ENCODE measurements at regions not wholly inside any gene's neighbourhood (a gene's known extent, or its start where the extent isn't known, plus 50 kb on each side); places are given as distances from the start of the nearest gene placed in this dataset.

DNA sequence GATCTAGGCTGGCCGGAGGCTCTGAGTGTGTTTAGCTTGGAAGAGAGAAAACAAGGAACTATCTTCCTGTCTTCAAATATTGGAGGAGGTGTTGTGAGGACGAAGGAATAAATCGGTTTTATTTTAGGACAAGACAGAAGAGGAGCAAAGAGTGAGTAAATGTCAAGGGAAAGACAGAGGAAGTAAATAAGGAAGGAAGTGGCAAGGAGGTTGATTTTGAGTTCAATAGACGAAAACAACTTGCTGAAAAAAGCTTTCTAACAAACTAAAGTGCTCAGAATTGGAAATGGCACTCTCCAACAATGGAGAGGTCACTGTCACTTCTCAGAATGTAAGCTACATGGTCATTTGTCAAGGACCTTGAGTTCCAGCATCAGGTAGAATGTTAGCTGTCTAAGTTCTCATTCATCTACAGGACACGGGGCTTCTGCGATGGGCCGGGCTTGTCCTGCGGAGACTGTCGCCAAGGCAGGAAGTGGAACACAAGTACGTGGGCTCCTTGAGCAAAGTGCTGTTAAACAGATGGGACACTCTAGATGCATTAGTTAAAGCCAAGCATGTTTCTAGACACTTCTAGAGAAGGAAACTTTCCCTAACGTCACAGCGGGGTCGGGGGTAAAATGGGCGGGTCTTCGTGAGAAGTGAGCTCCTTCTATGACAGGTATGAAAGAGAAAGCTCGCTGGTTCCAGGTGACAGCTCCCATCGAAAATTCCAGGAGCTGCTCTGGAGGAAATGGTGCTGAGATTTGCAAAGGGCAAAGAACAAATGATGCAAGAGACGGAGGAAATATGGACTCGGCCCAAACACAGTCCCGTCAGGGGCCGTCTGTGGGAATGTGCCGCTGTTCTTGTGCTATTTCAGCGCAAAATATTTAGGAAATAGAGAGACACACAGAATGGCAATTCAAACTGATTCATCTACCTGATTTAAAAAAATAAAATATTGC is 103.9 kb upstream of the UBL3 start:
- peak; percentile 19 for DNase-seq (ENCODE audit: low read depth)

DNA sequence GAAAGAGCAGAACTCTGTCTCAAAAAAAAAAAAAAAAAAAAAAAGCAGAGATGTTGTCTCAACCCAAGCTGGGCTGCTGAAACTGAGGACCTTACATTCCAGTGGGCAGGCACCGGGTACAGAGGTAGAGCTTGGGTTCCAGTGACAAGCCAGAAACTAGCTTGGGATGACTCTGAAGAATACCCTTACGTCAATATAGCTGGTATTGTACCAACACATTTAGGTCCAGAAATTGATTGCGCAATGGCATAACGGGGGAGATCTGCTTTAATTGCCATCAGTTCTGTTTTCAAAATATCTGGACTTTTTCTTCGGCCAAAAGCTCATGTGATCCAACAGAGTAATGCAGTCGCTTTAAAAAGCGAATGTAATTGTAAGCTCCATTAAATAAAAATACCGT is 103.1 kb upstream of the UBL3 start:
- DNase-seq (ENCODE audit: low read depth), result no peak

DNA sequence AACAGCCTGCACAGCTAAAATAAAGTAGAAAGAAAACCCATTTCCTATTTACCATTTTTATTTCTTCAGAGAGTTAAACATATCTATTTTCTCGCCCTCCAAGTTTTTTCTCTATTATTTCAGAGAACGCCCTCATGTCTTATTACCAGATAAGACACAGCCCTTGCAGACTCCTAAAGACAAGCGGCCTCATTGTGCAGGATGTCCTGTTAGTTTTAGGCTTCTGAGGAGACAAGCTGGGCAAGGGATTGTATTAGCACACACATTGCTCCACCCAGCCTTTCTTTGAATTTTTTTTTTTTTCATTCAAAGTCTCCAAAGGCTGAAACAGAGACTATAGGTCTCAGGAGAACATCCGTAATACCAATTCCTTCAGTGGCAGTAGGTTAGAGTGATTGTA is 101.8 kb upstream of the UBL3 start:
- DNase-seq (ENCODE audit: low read depth), result no peak

DNA sequence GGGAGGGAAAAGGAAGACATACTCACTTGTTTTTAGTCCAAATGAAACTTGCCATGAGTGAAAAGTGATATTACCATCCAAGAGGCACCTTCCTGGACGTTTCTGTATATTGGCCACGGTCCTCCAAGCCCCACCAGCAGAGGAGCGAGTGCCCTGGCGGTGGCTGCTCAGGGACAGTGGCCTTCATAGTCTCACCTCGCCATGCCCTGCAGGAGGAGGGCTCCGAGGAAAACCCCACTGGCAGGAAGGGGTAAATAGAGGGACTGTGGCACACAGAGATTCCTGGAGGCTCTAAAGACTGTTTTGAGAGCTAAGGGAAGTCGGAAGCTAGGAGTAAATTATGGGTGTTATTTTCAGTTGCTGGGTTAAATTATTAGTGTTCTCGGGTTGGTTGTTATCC is 98.4 kb upstream of the UBL3 start:
- DNase-seq (ENCODE audit: low read depth), result no peak

DNA sequence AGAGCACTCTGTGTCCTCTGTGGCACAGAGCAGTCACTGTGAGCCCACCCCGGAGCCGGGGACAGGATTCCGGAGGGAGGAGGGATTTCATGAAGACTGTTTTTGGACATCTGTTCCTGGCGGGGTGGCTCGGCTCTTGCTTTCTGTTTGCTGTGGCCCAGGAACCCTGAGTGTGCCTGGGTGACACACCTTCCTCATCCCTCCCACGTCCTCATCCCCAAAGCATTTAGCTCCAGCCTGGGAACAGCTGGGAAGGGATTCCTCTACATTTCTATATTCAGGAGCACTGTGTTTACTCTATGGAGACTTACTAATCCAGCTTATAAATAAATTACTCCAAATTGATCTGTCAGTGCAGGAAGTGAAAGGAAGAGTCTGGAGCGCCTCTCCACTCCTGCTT is 97.8 kb upstream of the UBL3 start:
- no peak for DNase-seq (ENCODE audit: low read depth)

DNA sequence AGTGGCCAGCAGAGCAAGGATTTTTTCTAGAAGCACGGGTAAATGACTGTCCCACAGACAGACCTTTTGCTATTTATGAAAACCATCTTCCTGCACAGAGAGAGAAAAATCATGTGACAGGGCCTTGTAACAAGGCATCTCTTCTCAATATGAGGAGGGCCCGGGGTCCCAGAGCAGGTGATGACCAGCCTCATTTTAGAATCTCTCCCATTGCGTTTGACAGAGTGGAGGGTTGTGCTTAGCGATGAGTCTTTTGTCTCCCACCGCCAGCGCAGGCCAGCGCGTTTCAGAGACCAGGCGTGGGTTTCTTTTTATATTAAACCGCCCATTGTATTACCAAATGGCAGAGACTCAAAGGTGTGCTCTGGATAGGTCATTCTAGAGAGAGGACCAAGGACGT is 97.4 kb upstream of the UBL3 start:
- DNase-seq (ENCODE audit: low read depth), result no peak

DNA sequence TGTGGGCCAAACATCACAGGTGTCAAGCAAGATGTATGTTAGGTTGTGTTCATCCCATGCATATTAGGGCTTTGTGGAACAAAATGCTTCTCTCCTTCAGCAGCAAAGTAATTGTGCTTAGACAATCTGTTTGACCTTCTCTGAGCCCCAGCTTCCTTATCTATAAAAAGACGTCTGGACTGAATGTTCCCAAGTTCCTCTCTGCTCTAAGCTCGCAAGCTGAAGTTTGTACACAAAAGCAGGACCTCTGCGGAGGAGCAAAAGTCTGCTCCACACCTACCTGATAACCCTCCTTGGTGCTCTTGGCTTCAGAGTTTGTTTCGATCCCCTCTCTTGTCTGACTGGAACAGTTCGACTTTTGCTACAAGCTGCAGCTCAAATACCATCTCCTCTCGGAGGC is 95.7 kb upstream of the UBL3 start:
- DNase-seq (ENCODE audit: low read depth), result no peak

DNA sequence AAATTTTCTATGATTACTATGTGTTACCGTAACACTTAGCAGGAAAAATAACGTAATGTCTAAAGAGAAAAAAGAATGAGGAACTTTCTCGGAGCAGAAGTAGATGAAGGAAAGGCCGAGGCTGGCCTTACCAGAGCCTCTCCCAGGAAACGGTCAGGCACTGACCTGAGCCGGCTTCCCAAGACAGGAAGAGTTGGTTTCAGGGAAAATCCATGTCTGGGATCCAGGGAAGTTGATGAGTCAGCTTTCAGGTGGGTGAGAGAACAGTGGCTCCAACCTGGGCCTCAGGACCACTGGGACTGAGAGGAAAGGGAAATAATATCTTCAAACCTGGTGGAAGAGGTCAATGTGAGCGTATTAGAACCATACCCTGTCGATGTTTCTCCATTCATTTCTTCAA is 93.3 kb upstream of the UBL3 start:
- DNase-seq (ENCODE audit: low read depth), result no peak

DNA sequence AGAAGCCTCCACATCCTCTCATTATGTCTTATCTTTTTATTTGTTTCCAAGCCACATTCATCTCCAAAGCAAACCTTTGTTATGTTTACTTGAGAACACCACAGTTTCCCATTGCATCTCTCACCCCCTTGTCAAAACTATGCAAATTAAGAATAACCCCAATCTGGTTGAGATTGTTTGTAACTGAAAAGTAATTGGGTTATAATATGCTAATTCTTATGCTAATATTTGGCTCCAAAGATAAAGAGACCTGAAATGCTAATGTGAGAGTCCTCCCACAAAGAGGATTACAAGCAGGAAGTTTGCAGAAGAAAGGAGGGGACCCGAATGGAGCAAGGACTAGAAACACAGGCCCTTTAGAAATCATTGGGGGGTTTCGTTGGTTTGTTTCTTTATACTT is 92.9 kb upstream of the UBL3 start:
- no peak for DNase-seq (ENCODE audit: low read depth)

DNA sequence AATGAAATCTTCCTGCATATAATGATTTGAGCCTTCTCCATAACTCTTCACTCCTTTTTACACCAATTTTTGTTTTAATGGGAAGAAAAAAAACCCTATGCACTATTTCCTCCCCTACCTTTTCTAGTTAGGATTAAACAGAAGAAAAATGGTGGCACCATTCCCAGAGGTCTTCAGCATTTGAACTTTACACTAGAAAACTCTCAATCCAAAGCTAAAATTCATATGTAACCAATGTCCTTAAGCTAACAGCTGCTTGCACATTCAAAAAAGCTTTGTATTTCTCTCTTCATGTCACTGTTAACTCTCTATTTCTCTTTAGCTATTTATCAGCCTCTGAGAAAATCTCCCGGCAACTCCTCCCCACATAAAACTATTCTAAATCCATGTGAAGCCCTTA is 90.3 kb upstream of the UBL3 start:
- DNase-seq (ENCODE audit: low read depth), result no peak

DNA sequence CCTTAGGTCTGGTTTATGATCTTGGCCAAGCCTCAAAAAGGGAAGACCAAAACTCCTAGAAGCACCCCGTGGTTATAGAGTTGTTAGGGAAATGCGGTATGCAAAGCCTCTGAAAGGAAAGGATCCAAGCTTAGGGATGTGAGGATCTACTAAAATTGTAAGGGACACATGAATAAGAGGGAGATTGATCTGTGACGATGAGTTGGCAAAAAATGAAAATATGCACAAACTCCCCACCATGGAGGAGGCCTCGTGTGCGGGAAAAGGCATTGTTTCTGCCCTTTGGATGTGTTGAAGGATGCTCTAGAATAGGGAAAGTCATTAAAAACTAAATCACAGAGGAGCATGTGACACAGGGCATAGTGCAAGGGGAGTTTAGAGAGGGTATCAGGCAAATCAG is 88.7 kb upstream of the UBL3 start:
- DNase-seq (ENCODE audit: low read depth), result no peak

DNA sequence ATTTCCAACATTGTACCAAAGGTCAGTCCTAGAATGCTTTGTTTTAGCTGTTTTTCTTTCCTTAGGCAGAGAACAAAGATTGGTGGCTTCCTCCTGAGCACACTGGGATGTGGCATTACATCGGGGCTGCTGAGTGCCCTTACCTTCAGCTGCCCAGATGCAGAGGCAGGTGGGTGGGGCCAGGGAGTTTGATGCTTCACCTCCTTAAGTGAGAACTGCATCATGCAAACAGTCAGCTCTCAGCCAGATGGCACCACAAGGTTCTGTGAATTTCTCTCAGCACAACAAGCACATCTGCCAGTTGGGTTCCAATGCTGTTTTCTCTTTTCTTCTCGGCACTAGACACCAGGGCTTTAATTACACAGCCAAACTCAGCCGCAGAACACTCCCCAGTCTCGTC is 87.4 kb upstream of the UBL3 start:
- no peak for DNase-seq (ENCODE audit: low read depth)

DNA sequence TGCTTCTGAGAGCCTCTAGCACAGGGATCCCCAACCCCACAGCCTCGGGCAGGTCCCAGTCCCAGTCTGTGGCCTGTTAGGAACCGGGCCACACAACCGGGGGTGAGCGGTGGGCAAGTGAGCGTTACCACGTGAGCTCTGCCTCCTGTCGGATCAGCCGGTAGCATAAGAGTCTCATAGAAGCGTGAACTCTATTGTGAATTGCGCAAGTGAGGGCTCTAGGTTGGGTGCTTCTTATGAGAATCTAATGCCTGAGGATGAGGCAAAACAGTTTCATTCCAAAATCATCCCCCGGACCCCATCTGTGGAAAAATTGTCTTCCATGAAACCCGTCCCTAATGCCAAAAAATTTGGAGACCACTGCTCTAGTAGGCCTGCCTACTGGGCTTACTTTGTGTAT is 87.0 kb upstream of the UBL3 start:
- DNase-seq (ENCODE audit: low read depth), result no peak

DNA sequence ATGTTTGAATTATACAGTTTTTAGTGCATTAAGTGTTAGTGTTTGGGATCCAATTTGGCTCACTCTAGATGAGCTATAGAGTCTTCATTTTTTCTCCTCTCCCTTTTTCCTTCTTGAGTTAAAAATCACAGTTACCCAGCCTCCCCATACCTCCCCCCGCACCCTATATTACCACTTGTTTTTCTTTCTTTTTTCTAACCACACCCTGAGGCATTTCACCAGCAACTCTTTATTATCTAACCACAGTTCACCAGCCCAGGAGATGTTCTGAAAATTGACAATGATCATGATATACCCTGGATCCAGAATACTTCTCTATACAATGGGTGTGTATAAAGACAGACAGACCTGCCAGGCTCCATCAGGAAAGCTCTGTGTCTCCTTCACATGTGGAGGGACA is 86.5 kb upstream of the UBL3 start:
- no peak for DNase-seq (ENCODE audit: low read depth)

DNA sequence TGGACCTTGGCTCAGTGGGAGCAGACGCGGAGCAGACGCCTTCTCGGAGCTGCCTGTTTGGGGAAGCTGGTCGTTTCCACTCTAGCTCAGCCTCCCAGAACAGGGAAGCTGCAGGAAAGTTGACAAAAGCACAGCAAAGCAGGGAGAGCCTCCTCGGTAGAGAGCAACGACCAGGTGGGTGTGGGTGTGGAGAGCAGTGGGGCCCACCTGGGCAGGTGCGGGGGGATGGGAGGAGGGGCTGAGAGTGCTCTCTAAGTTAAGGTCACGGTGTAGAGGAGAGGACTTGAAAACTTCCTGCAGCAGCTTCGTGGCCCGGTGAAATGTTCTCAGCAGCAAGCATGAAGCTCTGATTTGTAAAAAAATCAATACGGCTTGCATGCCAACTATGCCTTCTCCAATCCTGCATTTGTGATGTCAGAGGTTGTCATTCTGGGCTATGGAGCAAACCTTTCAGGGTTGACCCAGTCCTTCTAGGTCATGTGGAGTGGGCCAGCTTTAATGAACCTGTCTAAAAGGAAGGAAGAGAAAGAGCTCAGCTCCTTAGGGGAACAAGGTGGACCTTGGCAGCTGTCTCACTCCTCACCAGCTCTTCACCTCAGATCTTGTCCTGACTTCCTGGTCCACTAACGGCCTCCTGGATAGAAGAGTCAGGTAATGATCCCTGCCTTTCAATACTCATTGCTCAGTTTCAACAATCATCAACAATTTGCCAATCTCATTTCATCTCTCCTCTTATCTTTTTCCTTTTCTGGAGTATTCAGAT is 85.8 kb upstream of the UBL3 start:
- DNase-seq (ENCODE audit: low read depth), result no peak

DNA sequence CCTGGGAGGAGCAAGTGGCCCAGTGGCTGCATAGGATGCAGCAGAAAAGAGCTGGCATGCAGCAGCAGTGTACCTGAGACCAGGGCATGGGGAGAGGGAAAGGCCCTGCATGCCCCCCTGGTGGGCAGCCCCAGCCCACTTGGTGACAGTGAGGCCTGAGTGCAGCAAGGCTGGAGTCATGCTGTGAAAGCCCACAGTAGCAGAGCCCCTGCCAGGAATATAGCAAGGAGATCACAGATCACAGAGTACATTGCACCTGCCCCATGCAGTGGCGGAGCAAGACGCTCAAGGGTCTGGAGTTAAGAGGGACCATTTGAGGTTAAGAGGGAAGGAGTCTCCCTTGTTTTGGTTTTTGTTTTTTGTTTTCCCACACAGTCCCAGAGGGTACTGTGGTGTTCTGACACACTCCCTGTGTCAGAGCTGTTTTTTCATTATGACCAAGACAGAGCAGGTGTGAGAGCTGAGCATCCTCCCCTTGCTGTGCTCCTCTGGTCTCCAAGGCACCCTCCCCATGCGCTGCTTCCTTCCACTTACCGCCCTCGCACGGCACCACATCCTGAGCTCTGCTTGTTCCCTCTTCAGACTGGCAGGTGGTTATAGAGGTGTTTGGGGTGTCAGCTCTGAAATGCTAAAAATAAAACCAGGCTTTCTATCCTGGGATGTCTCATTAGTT is 85.0 kb upstream of the UBL3 start:
- peak; percentile 45 for DNase-seq (ENCODE audit: low read depth)

DNA sequence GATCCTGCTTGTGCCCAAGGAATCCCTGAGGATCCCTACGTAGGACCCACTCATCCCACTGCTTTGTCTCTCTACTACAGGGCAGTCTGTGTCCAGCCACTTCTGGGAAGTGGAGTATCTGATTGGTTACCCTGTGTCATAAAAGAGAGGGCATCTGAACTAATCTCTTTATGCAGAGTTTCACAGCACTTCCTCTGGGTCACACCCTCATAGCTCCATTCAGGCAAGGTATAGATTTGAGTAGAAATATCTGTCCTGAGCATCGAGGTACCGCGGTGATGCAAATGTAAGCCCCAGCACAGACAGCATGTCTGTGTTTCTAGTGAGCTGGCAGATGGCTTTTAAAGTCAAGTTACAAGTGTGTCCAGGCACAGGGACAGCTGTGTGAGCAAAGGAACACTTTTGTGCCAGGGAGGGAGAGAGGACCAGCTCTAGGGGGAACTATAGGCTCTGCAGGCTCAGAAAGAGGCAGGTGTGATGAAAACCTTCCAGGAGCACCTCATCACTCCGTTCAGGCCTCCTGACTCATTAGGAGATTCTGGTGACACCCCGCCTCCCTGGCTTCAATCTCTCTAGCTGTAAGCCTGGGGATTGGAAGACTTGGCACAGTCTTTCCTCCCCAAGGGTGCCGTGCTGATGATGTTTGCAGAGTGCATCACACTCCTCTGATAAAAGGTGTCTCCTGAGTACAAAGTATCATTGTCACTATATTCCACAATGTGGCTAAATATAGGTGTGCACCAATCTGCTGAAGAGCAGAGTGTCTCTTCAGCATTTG is 84.3 kb upstream of the UBL3 start:
- DNase-seq (ENCODE audit: low read depth), result no peak

DNA sequence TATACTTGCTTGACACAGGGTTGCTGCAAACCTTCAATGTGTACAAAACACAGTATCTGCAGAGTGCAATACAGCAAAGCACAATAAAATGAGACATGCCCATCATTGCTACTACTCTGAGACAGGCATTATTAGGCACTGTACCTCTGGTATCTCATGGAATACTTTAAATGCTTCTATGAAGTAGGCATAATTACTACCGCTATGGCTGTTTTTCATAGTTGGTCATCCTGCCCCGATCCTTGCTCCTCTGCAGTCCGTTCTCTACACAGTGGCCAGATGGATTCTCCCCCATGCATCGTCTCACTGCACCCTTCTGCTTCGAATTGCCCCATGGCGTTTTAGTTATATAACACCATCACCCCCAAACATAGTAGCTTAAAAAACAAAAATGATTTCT is 83.0 kb upstream of the UBL3 start:
- DNase-seq (ENCODE audit: low read depth), result no peak

DNA sequence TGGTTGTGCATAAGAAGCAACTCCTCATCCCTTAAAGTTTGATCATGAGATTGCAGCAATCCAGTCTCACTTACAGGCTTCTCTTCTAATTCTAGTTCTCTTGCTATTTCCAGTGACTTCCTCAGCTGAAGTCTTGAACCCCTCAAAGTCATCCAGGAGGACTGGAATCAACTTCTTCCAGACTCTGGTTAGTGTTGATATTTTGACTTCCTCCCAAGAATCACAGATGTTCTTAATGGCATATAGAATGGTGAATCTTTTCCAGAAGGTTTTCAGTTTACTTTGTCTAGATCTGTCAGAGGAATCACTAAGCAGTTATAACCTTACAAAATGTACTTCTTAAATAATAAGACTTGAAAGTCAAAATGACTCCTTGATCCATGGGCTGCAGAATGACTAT is 81.3 kb upstream of the UBL3 start:
- no peak for DNase-seq (ENCODE audit: low read depth)

DNA sequence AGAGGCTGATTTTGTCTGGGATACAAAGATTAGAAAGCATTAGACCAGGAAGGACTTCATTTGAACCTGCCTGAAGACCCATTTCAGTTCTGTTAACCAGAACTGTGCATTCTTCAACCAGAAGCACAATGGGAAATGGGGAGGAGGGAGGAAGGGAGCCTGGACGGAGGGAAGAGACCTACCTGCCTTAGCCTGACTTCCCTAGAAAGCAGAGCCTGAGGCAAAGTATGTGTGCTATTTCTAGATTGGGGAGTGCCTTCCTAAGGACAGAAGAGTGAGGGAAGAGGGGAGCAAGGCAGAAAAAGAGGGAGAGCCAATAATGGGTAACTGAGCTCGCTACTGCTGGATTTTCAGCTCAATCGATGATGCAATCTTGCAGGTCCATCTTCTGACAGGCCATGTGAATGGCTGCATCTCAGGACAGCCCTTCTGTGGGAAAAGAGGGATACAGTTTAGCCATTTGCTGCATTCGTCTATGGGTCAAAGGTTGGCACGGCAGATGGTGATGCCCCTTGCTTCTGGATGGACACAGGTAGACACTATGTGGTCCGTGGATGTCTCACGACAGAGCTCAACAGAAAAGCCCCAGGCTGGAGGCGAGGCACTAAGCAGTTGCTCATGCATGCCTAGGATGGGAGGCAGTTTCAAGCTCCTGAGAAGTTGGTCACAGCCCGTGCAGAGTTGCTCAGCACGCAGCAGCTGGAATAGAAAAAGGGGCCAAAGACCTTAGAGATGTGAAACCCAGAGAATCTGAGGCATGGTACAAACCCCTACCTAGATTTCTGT is 78.8 kb upstream of the UBL3 start:
- DNase-seq (ENCODE audit: low read depth), result no peak

DNA sequence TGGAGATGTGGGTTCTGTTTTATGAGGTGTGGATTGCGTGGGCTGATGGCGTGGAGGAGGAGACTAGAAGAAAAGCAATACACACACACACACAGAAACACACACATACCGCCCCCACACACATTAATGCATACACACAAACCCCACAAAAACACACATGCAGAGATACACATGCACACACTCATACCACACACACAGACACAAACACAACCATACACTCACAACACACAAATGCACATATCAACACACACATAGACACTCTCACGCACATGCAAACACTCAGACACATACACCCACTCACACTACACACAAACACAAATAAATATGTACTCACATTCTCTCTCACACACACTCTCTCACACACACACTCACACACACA is 75.7 kb upstream of the UBL3 start:
- DNase-seq (ENCODE audit: low read depth), result no peak

All from stimulated activated CD8-positive, alpha-beta memory T cell treated with anti-CD3 and anti-CD28 coated beads, Interleukin-4, amount 100 ng/mL, for 24 hours (primary cell).